Astrocyte (in vitro differentiated cells and primary cell): ENCODE measurements at regions not wholly inside any gene's neighbourhood (a gene's known extent, or its start where the extent isn't known, plus 50 kb on each side); places are given as distances from the start of the nearest gene placed in this dataset.

Experiments
- DNase-seq: peaks from one replicate; pipeline ENCODE4 v3.0.0-alpha.2; 2010; ENCODE audit warnings: low read depth
- FAIRE-seq: peaks from 2 replicates; lab custom pipeline; 2011; peaks lifted over from hg19 to GRCh38; lab: Jason Lieb, UNC
- H2AFZ ChIP-seq: 2 replicates; pipeline ENCODE4 v1.6.0; 2012; ENCODE audit warnings: low read depth, low read length, inconsistent platforms
- H3K27ac ChIP-seq: 2 replicates; pipeline ENCODE4 v1.5.1; 2011; ENCODE audit warnings: low read depth, low read length, inconsistent platforms
- H3K27me3 ChIP-seq: 2 replicates; pipeline ENCODE4 v1.6.0; 2011; ENCODE audit warnings: low read length, inconsistent platforms; ENCODE audit not compliant: insufficient read depth
- H3K36me3 ChIP-seq: 2 replicates; pipeline ENCODE4 v1.5.1; 2011; ENCODE audit warnings: low read length, inconsistent platforms; ENCODE audit not compliant: insufficient read depth
- H3K4me1 ChIP-seq: 2 replicates; pipeline ENCODE4 v1.5.1; 2011; ENCODE audit warnings: low read length, inconsistent platforms; ENCODE audit not compliant: insufficient read depth
- H3K4me2 ChIP-seq: 2 replicates; pipeline ENCODE4 v1.6.0; 2012; ENCODE audit warnings: low read length, inconsistent platforms
- H3K4me3 ChIP-seq: 2 replicates; pipeline ENCODE4 v1.5.1; 2011; ENCODE audit warnings: low read depth, mild to moderate bottlenecking, low read length, inconsistent platforms; ENCODE audit not compliant: insufficient read depth
- H3K79me2 ChIP-seq: 2 replicates; pipeline ENCODE4 v1.6.0; 2012; ENCODE audit warnings: mild to moderate bottlenecking, low read length, inconsistent platforms; ENCODE audit not compliant: insufficient read depth
- H3K9ac ChIP-seq: 2 replicates; pipeline ENCODE4 v1.6.0; 2012; ENCODE audit warnings: mild to moderate bottlenecking, low read length, inconsistent platforms
- H3K9me3 ChIP-seq: 2 replicates; pipeline ENCODE4 v1.5.1; 2012; ENCODE audit warnings: low read depth, mild to moderate bottlenecking, low read length, inconsistent platforms; ENCODE audit not compliant: insufficient read depth
- H4K20me1 ChIP-seq: 2 replicates; pipeline ENCODE4 v1.6.0; 2012; ENCODE audit warnings: low read length, inconsistent platforms; ENCODE audit not compliant: insufficient read depth
- H3K27ac Mint-ChIP-seq: one replicate; pipeline ENCODE4 v1.8.0; 2021; ENCODE audit warnings: mild to moderate bottlenecking, mixed read lengths; ENCODE audit not compliant: unreplicated experiment
- H3K27me3 Mint-ChIP-seq: one replicate; pipeline ENCODE4 v1.8.0; 2021; ENCODE audit warnings: low read depth, mixed read lengths; ENCODE audit not compliant: unreplicated experiment
- H3K36me3 Mint-ChIP-seq: one replicate; pipeline ENCODE4 v1.8.0; 2021; ENCODE audit warnings: low read depth, mixed read lengths; ENCODE audit not compliant: unreplicated experiment
- H3K4me1 Mint-ChIP-seq: one replicate; pipeline ENCODE4 v1.8.0; 2021; ENCODE audit warnings: low read depth, mixed read lengths; ENCODE audit not compliant: unreplicated experiment
- H3K4me3 Mint-ChIP-seq: one replicate; pipeline ENCODE4 v1.8.0; 2021; ENCODE audit warnings: mild to moderate bottlenecking, moderate library complexity, mixed read lengths; ENCODE audit not compliant: unreplicated experiment
- H3K9me3 Mint-ChIP-seq: one replicate; pipeline ENCODE4 v1.8.0; 2021; ENCODE audit warnings: mild to moderate bottlenecking, mixed read lengths; ENCODE audit not compliant: unreplicated experiment
- CTCF ChIP-seq: IDR thresholded peaks from 2 replicates; pipeline ENCODE4 v1.5.1; 2011; ENCODE audit warnings: low read depth, mild to moderate bottlenecking, inconsistent platforms, low read length, moderate library complexity; ENCODE audit not compliant: insufficient read depth
- EZH2 ChIP-seq: IDR thresholded peaks from 2 replicates; pipeline ENCODE4 v1.6.1; 2012; ENCODE audit warnings: mild to moderate bottlenecking, low read length, inconsistent platforms; ENCODE audit not compliant: insufficient read depth

DNA sequence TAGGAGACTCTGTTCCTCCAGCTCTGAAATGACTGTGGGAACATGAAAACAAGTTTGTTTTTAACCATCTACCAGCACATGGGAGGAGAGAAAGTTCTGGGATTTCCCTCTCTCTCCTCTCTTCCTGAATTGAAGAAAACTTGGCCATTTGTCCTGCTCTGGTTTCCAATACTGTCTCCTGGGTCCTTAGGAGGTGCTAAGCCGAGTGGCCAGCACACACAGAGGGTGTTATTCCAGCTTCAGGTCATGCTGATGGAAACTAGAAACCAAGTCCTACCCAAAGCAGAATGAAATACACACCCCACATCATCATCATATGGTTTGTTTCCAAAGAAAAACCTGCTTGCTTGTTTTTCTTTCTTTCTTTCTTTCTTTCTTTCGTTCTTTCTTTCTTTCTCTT, 172.7 kb downstream of the RPLP1 start:
- no peaks in the 10 kb centered on the region for H3K36me3 ChIP-seq
- H3K9ac ChIP-seq: no peak overlapping the region
- FAIRE-seq (no peak), DNase-seq (no peak)
- H3K4me3 Mint-ChIP-seq: no peak overlapping the region
- peaks cover 4% of the 10 kb centered on the region for H3K27me3 ChIP-seq
- H2AFZ ChIP-seq: no peak overlapping the region
- H3K4me3 ChIP-seq: no peak overlapping the region
- H3K27ac ChIP-seq: no peak overlapping the region
- no peaks in the 10 kb centered on the region for H3K4me1 Mint-ChIP-seq
- H3K4me2 ChIP-seq: no peak overlapping the region
- H3K9me3 ChIP-seq: no peaks in the 10 kb centered on the region
- TF ChIP-seq EZH2 (no peak), CTCF (no peak)
- H3K36me3 Mint-ChIP-seq: peaks cover 3% of the 10 kb centered on the region
- H3K27me3 Mint-ChIP-seq: peaks cover 66% of the 10 kb centered on the region
- H3K4me1 ChIP-seq: no peaks in the 10 kb centered on the region
- no peaks in the 10 kb centered on the region for H4K20me1 ChIP-seq
- no peaks in the 10 kb centered on the region for H3K79me2 ChIP-seq
- no peak overlapping the region for H3K27ac Mint-ChIP-seq
- H3K9me3 Mint-ChIP-seq: peaks cover 17% of the 10 kb centered on the region

- Histone ChIP-seq H2AFZ (no peak overlapping the region), H3K27ac (no peak overlapping the region), H3K9ac (no peak overlapping the region), H3K4me3 (no peak overlapping the region), H4K20me1 (no peaks in the 10 kb centered on the region), H3K36me3 (no peaks in the 10 kb centered on the region), H3K9me3 (no peaks in the 10 kb centered on the region), H3K4me1 (no peaks in the 10 kb centered on the region), H3K27me3 (peaks cover 11% of the 10 kb centered on the region), H3K79me2 (no peaks in the 10 kb centered on the region), H3K4me2 (no peak overlapping the region)
- TF ChIP-seq EZH2 (no peak), CTCF (no peak)
- Mint-ChIP-seq H3K4me1 (no peaks in the 10 kb centered on the region), H3K27me3 (peaks cover 70% of the 10 kb centered on the region), H3K9me3 (peaks cover 17% of the 10 kb centered on the region), H3K36me3 (peaks cover 3% of the 10 kb centered on the region), H3K4me3 (no peak overlapping the region), H3K27ac (no peak overlapping the region)
- no peak for FAIRE-seq
- no peak for DNase-seq
Measured at GRCh38 chr15:69626095-69627066, 173.8 kb downstream of the RPLP1 start.
